CD4-positive, alpha-beta T cell (primary cell): ENCODE measurements at regions not wholly inside any gene's neighbourhood (a gene's known extent, or its start where the extent isn't known, plus 50 kb on each side); places are given as distances from the start of the nearest gene placed in this dataset.

Experiments used
- ATAC-seq: fragments of 200-7000 bp; cut with Tn5 transposase; one replicate; pipeline ENCODE4 v1.10.0; 2022; ENCODE audit warnings: mild to moderate bottlenecking; ENCODE audit not compliant: poor library complexity
- CTCF ChIA-PET: fragments of 350-600 bp; sonication (Branson Sonifier 250); formaldehyde crosslinking; loops from one replicate; lab custom pipeline; 2021; ENCODE audit warnings: antibody characterized with exemption, inconsistent platforms; lab: Charles Lee
- POLR2A ChIA-PET: fragments of 350-600 bp; sonication (Branson Sonifier 250); formaldehyde crosslinking; loops from one replicate; lab custom pipeline; 2021; ENCODE audit warnings: antibody characterized with exemption, inconsistent platforms; lab: Charles Lee
- DNase-seq, 14 experiments: peaks; one replicate each; pipeline ENCODE4 v3.0.0-alpha.2; 2013 to 2020; ENCODE audit warnings: mixed read lengths in 2 of 14
- H3K27ac ChIP-seq, 2 donors: one replicate each; pipeline versions ENCODE4 v1.5.1 to v1.7.0; 2013; ENCODE audit warnings: low read length in 2 of 2, low read depth in 1 of 2, mild to moderate bottlenecking in 1 of 2
- H3K27me3 ChIP-seq, 2 experiments: 1 replicate in 1 of 2; 2 replicates in 1 of 2; pipeline versions ENCODE4 v1.6.1 to v1.7.0; 2013; ENCODE audit warnings: low read length in 2 of 2, control low read depth in 1 of 2, mild to moderate bottlenecking in 1 of 2, moderate library complexity in 1 of 2; ENCODE audit not compliant: insufficient read depth in 2 of 2, control insufficient read depth in 1 of 2
- H3K36me3 ChIP-seq: one replicate; pipeline ENCODE4 v1.6.1; 2013; ENCODE audit warnings: low read length, control low read depth; ENCODE audit not compliant: insufficient read depth
- H3K4me1 ChIP-seq: one replicate; pipeline ENCODE4 v1.6.1; 2013; ENCODE audit warnings: low read length, control low read depth; ENCODE audit not compliant: insufficient read depth
- H3K4me3 ChIP-seq: one replicate; pipeline ENCODE4 v1.5.1; 2013; ENCODE audit warnings: mild to moderate bottlenecking, low read length, moderate library complexity
- H3K9me3 ChIP-seq, 2 experiments: 1 replicate in 1 of 2; 2 replicates in 1 of 2; pipeline versions ENCODE4 v1.6.1 to v1.7.0; 2013; ENCODE audit warnings: low read length in 2 of 2, mild to moderate bottlenecking in 2 of 2, control low read depth in 1 of 2, moderate library complexity in 1 of 2; ENCODE audit not compliant: control insufficient read depth in 1 of 2, insufficient read depth in 1 of 2
- H3K27ac Mint-ChIP-seq: one replicate; pipeline ENCODE4 v1.8.0; 2020; ENCODE audit warnings: mixed read lengths
- H3K27me3 Mint-ChIP-seq: one replicate; pipeline ENCODE4 v1.8.0; 2021; ENCODE audit warnings: mixed read lengths
- H3K36me3 Mint-ChIP-seq: one replicate; pipeline ENCODE4 v1.8.0; 2021; ENCODE audit warnings: low read depth, mixed read lengths
- H3K4me1 Mint-ChIP-seq: one replicate; pipeline ENCODE4 v1.8.0; 2021; ENCODE audit warnings: low read depth, mixed read lengths
- H3K4me3 Mint-ChIP-seq: one replicate; pipeline ENCODE4 v1.8.0; 2020; ENCODE audit warnings: mild to moderate bottlenecking, mixed read lengths
- H3K9me3 Mint-ChIP-seq: one replicate; pipeline ENCODE4 v1.8.0; 2020; ENCODE audit warnings: mixed read lengths
- CTCF ChIP-seq: fragments of 200-600 bp; IDR thresholded peaks from one replicate; pipeline ENCODE4 v1.8.0; 2022; ENCODE audit warnings: antibody characterized with exemption, mild to moderate bottlenecking
- intact Hi-C, 2 experiments: fragments of 100-400 bp; cut with DNase I in 1 of 2; cut with micrococcal nuclease in 1 of 2; formaldehyde crosslinking; loops; one replicate each; pipeline versions ENCODE4 v1.15.1 to v1.9.0; 2023 to 2025; cut with DNase I, micrococcal nuclease

GRCh38 chr14:98280436-98280835 is 991.6 kb downstream of the BCL11B start:
- CTCF ChIA-PET: no interaction called here
- intact Hi-C loops: no loop called here
- H3K27ac Mint-ChIP-seq: no peak overlapping the region

GRCh38 chr14:98288825-98289224 is 983.2 kb downstream of the BCL11B start:
- no peaks in the 10 kb centered on the region for H3K36me3 Mint-ChIP-seq
- no peak overlapping the region for H3K27ac Mint-ChIP-seq
- no peak for DNase-seq
- TF ChIP-seq CTCF: no peak
- intact Hi-C loops: no loop called here
- no peak overlapping the region for H3K4me3 Mint-ChIP-seq
- H3K27me3 Mint-ChIP-seq: no peaks in the 10 kb centered on the region
- no peaks in the 10 kb centered on the region for H3K27me3 ChIP-seq
- H3K9me3 Mint-ChIP-seq: peaks cover 3% of the 10 kb centered on the region
- H3K4me3 ChIP-seq: no peak overlapping the region
- peaks cover 3% of the 10 kb centered on the region for H3K4me1 Mint-ChIP-seq
- POLR2A ChIA-PET: no interaction called here
- no peaks in the 10 kb centered on the region for H3K9me3 ChIP-seq
- no peaks in the 10 kb centered on the region for H3K4me1 ChIP-seq
- ATAC-seq: no peak
- H3K36me3 ChIP-seq: no peaks in the 10 kb centered on the region
- no peak overlapping the region for H3K27ac ChIP-seq
- CTCF ChIA-PET: no interaction called here

More at GRCh38 chr14:98280436-98280835, 991.6 kb downstream of the BCL11B start:
- H3K36me3 Mint-ChIP-seq: no peaks in the 10 kb centered on the region
- POLR2A ChIA-PET: no interaction called here
- Histone ChIP-seq H3K36me3 (no peaks in the 10 kb centered on the region), H3K4me1 (no peaks in the 10 kb centered on the region), H3K27ac (no peak overlapping the region), H3K9me3 (no peaks in the 10 kb centered on the region), H3K27me3 (no peaks in the 10 kb centered on the region), H3K4me3 (no peak overlapping the region)
- TF ChIP-seq CTCF: no peak
- ATAC-seq (no peak), DNase-seq (no peak)
- no peak overlapping the region for H3K4me3 Mint-ChIP-seq
- no peaks in the 10 kb centered on the region for H3K4me1 Mint-ChIP-seq
- H3K9me3 Mint-ChIP-seq: peaks cover 8% of the 10 kb centered on the region
- no peaks in the 10 kb centered on the region for H3K27me3 Mint-ChIP-seq

DNA sequence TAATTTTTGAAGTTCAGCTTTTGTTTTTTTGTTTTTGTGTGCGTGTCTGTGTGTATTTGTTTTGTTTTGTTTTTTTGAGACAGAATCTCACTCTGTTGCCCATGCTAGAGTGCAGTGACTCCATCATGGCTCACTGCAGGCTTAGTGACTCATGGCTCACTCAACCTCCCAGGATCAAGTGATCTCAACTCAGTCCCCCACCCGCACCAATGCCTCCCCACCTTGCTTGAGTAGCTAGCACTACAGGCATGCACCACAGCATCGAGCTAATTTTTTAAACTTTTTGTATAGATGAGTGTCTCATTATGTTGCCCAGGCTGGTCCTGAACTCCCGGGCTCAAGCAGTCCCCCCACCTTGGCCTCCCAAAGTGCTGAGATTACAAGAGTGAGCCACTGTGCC is 981.4 kb downstream of the BCL11B start:
- no peak overlapping the region for H3K27ac ChIP-seq
- intact Hi-C loops: no loop called here
- DNase-seq (peak in 1 of 14 experiments; percentile 13), ATAC-seq (no peak)
- TF ChIP-seq CTCF: no peak
- H3K36me3 ChIP-seq: no peaks in the 10 kb centered on the region
- H3K9me3 Mint-ChIP-seq: no peaks in the 10 kb centered on the region
- ChIA-PET POLR2A (interaction anchor here (0.7 kb wide), 1 partner anchor 29 kb away, joined by 3 read pairs; no protein-coding TSS in a partner anchor), CTCF (no interaction called here)
- H3K4me3 ChIP-seq: no peak overlapping the region
- H3K4me3 Mint-ChIP-seq: no peak overlapping the region
- no peaks in the 10 kb centered on the region for H3K27me3 ChIP-seq
- H3K9me3 ChIP-seq: no peaks in the 10 kb centered on the region
- H3K4me1 Mint-ChIP-seq: peaks cover 3% of the 10 kb centered on the region
- H3K27ac Mint-ChIP-seq: no peak overlapping the region
- H3K4me1 ChIP-seq: no peaks in the 10 kb centered on the region
- no peaks in the 10 kb centered on the region for H3K36me3 Mint-ChIP-seq
- H3K27me3 Mint-ChIP-seq: no peaks in the 10 kb centered on the region
